Keratinocyte (primary cell): ENCODE measurements at regions not wholly inside any gene's neighbourhood (a gene's known extent, or its start where the extent isn't known, plus 50 kb on each side); places are given as distances from the start of the nearest gene placed in this dataset.

Experiments used
- DNase-seq: peaks from one replicate; pipeline ENCODE4 v3.0.0-alpha.2; 2011; ENCODE audit warnings: low read depth, missing footprints, low spot score
- FAIRE-seq: peaks from 2 replicates; lab custom pipeline; 2011; peaks lifted over from hg19 to GRCh38; lab: Jason Lieb, UNC
- H2AFZ ChIP-seq: 2 replicates; pipeline ENCODE4 v1.6.0; 2012; ENCODE audit warnings: low read length, control low read depth, inconsistent platforms; ENCODE audit not compliant: control insufficient read depth
- H3K27ac ChIP-seq: 2 replicates; pipeline ENCODE4 v1.5.1; 2011; ENCODE audit warnings: low read length; ENCODE audit not compliant: control insufficient read depth, insufficient read depth
- H3K27me3 ChIP-seq: 3 replicates; pipeline ENCODE4 v1.6.0; 2011; ENCODE audit warnings: low read length; ENCODE audit not compliant: control insufficient read depth, insufficient read depth; ENCODE audit errors: extremely low read depth
- H3K36me3 ChIP-seq, 2 experiments: 2 replicates in 1 of 2; 3 replicates in 1 of 2; pipeline ENCODE4 v1.5.1; 2011; ENCODE audit warnings: low read length in 2 of 2, mild to moderate bottlenecking in 1 of 2; ENCODE audit not compliant: control insufficient read depth in 2 of 2, insufficient read depth in 2 of 2; ENCODE audit errors: extremely low read depth in 1 of 2
- H3K4me1 ChIP-seq: 3 replicates; pipeline ENCODE4 v1.5.1; 2011; ENCODE audit warnings: low read length; ENCODE audit not compliant: control insufficient read depth, insufficient read depth; ENCODE audit errors: extremely low read depth
- H3K4me2 ChIP-seq: 3 replicates; pipeline ENCODE4 v1.6.0; 2011; ENCODE audit warnings: low read depth, low read length; ENCODE audit not compliant: control insufficient read depth, insufficient read depth; ENCODE audit errors: extremely low read depth
- H3K4me3 ChIP-seq, 3 experiments: fragments of 200-600 bp in 1 of 3; sonication (generic) in 1 of 3; 2 replicates in 2 of 3; 3 replicates in 1 of 3; pipeline ENCODE4 v1.5.1; 2011 to 2016; ENCODE audit warnings: low read length in 3 of 3, mild to moderate bottlenecking in 3 of 3, control low read depth in 2 of 3, inconsistent platforms in 1 of 3, low read depth in 1 of 3, mixed read lengths in 1 of 3, mixed run types in 1 of 3, moderate library complexity in 1 of 3; ENCODE audit not compliant: control insufficient read depth in 2 of 3, insufficient read depth in 2 of 3; ENCODE audit errors: extremely low read depth in 1 of 3
- H3K79me2 ChIP-seq: 2 replicates; pipeline ENCODE4 v1.6.0; 2012; ENCODE audit warnings: low read length; ENCODE audit not compliant: control insufficient read depth, insufficient read depth
- H3K9ac ChIP-seq: 3 replicates; pipeline ENCODE4 v1.6.0; 2011; ENCODE audit warnings: low read length; ENCODE audit not compliant: control insufficient read depth, insufficient read depth; ENCODE audit errors: extremely low read depth
- H3K9me1 ChIP-seq: 3 replicates; pipeline ENCODE4 v1.6.0; 2011; ENCODE audit warnings: low read length; ENCODE audit not compliant: control insufficient read depth, insufficient read depth; ENCODE audit errors: extremely low read depth
- H3K9me3 ChIP-seq: 2 replicates; pipeline ENCODE4 v1.5.1; 2012; ENCODE audit warnings: low read depth, low read length; ENCODE audit not compliant: control insufficient read depth
- H4K20me1 ChIP-seq: 3 replicates; pipeline ENCODE4 v1.6.0; 2011; ENCODE audit warnings: low read length; ENCODE audit not compliant: control insufficient read depth, insufficient read depth; ENCODE audit errors: extremely low read depth
- EZH2 ChIP-seq: IDR thresholded peaks from one replicate; pipeline ENCODE4 v1.6.1; 2012; ENCODE audit warnings: inconsistent platforms, mild to moderate bottlenecking, low read length, moderate library complexity
- dilution Hi-C: fragments of 300-500 bp; cut with MboI; formaldehyde crosslinking; loops from one replicate; pipeline ENCODE4 v1.7.0; 2020; ENCODE audit warnings: low sequenced_read_pairs; ENCODE audit not compliant: extremely low pct_ligation_motif_present
- TF ChIP-seq, protein P1 (sequence below), 3 experiments: IDR thresholded peaks in 1 of 3; conservative IDR thresholded peaks in 1 of 3; optimal IDR thresholded peaks in 1 of 3; 2 replicates in 2 of 3; 3 replicates in 1 of 3; pipeline versions ENCODE3 to v1.5.1; 2011; ENCODE audit warnings: low read length in 3 of 3, mild to moderate bottlenecking in 3 of 3, moderate library complexity in 2 of 3, control low read depth in 1 of 3, inconsistent platforms in 1 of 3; ENCODE audit not compliant: insufficient read depth in 2 of 3; ENCODE audit errors: extremely low read depth in 1 of 3

GRCh38 chr3:124300416-124300815 lies 308.5 kb upstream of the ROPN1 start:
- TF ChIP-seq EZH2 = no peak
- TF ChIP-seq, protein P1, sequence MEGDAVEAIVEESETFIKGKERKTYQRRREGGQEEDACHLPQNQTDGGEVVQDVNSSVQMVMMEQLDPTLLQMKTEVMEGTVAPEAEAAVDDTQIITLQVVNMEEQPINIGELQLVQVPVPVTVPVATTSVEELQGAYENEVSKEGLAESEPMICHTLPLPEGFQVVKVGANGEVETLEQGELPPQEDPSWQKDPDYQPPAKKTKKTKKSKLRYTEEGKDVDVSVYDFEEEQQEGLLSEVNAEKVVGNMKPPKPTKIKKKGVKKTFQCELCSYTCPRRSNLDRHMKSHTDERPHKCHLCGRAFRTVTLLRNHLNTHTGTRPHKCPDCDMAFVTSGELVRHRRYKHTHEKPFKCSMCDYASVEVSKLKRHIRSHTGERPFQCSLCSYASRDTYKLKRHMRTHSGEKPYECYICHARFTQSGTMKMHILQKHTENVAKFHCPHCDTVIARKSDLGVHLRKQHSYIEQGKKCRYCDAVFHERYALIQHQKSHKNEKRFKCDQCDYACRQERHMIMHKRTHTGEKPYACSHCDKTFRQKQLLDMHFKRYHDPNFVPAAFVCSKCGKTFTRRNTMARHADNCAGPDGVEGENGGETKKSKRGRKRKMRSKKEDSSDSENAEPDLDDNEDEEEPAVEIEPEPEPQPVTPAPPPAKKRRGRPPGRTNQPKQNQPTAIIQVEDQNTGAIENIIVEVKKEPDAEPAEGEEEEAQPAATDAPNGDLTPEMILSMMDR (optimal IDR thresholded peaks at IDR 0.05 in 1 of 3, IDR thresholded peaks at IDR 0.05 in 1 of 3, conservative IDR thresholded peaks at IDR 0.05 in 1 of 3; ENCODE audit: extremely low read depth in 1 of 3, insufficient read depth in 2 of 3, low read length in 3 of 3) = no peak
- peaks cover 45% of the 10 kb centered on the region for H3K27me3 ChIP-seq
- dilution Hi-C loops = no loop called here

DNA sequence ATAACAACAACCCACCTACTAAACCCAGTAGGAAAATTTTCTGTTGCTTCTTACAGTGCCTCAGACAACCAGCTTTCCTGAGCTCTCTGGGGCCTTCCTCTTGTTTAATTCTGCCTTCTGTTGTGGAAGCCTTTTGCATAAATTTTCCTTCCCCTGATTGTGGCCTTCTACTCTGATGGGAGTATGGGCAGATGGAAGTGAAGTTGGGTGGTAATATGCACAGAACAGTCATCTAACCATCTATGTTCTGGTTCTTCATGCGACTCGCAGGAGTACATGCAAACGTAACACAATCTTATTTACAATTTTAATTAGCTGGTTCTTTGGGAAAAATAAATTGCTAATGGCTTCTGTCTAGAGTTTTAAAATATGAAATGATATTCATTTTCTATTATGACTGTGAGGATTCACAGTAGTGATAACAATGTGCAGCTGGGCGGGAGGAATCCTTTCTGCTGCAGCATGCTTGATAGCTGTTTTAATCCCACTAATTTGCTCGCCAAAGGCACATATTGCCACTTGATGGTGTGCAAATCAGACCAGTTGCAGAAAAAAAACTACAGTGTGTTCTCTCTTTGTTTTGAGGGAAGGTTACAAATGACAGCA lies 311.5 kb upstream of the ROPN1 start:
- no peak overlapping the region for H2AFZ ChIP-seq
- FAIRE-seq (no peak), DNase-seq (no peak)
- dilution Hi-C loops = no loop called here
- no peak overlapping the region for H3K27ac ChIP-seq
- H3K9ac ChIP-seq = no peak overlapping the region
- TF ChIP-seq, protein P1 (optimal IDR thresholded peaks at IDR 0.05 in 1 of 3, IDR thresholded peaks at IDR 0.05 in 1 of 3, conservative IDR thresholded peaks at IDR 0.05 in 1 of 3; ENCODE audit: extremely low read depth in 1 of 3, insufficient read depth in 2 of 3, low read length in 3 of 3) = no peak
- TF ChIP-seq EZH2 = no peak
- no peaks in the 10 kb centered on the region for H3K79me2 ChIP-seq
- H3K27me3 ChIP-seq = peaks cover 31% of the 10 kb centered on the region
- H4K20me1 ChIP-seq = no peaks in the 10 kb centered on the region
- H3K9me1 ChIP-seq = no peaks in the 10 kb centered on the region
- no peaks in the 10 kb centered on the region for H3K36me3 ChIP-seq
- H3K4me1 ChIP-seq = no peaks in the 10 kb centered on the region
- no peak overlapping the region for H3K4me2 ChIP-seq
- H3K9me3 ChIP-seq = no peaks in the 10 kb centered on the region
- H3K4me3 ChIP-seq = no peak overlapping the region

More at GRCh38 chr3:124300416-124300815, 308.5 kb upstream of the ROPN1 start:
- Histone ChIP-seq H3K4me1 (no peaks in the 10 kb centered on the region), H3K9me1 (no peaks in the 10 kb centered on the region), H3K9me3 (no peaks in the 10 kb centered on the region), H4K20me1 (no peaks in the 10 kb centered on the region), H3K79me2 (no peaks in the 10 kb centered on the region), H3K4me3 (no peak overlapping the region), H3K4me2 (no peak overlapping the region), H2AFZ (no peak overlapping the region), H3K27ac (no peak overlapping the region), H3K9ac (no peak overlapping the region), H3K36me3 (no peaks in the 10 kb centered on the region)
- no peak for DNase-seq
- FAIRE-seq = no peak
